Mammary epithelial cell (primary cell): ENCODE measurements at regions not wholly inside any gene's neighbourhood (a gene's known extent, or its start where the extent isn't known, plus 50 kb on each side); places are given as distances from the start of the nearest gene placed in this dataset.

ENCODE experiments used
- EZH2 ChIP-seq: IDR thresholded peaks from 2 replicates; pipeline ENCODE4 v1.6.1; 2012; ENCODE audit warnings: low read length, inconsistent platforms, borderline replicate concordance
- TF ChIP-seq, protein P1 (sequence below), 2 donors: IDR thresholded peaks in 1 of 2; conservative IDR thresholded peaks in 1 of 2; 2 replicates each; pipeline ENCODE4 v1.5.1; 2011 to 2012; ENCODE audit warnings: inconsistent platforms in 2 of 2, low read length in 2 of 2, mild to moderate bottlenecking in 2 of 2, control low read depth in 1 of 2, low read depth in 1 of 2; ENCODE audit not compliant: insufficient read depth in 1 of 2; ENCODE audit errors: extremely low read depth in 1 of 2

DNA sequence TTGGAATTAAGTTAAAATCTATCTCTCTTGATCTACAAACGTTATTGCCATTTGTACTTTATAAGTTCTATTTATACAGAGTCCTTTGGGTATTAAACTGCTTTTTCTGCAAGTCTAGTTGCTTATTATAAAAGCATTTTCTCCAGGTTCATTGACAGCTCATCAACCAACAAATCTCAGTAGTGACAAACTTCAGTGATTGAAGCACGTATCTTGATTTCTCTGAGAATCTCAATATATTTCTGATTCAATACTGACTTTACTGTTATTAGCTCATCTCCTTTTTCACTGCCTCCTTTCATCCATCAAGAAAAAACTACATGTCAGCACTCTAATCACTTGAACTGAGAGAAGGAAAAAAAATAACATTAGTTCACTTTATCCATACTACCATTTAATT lies 630.2 kb downstream of the ARAP2 start:
- TF ChIP-seq, protein P1, sequence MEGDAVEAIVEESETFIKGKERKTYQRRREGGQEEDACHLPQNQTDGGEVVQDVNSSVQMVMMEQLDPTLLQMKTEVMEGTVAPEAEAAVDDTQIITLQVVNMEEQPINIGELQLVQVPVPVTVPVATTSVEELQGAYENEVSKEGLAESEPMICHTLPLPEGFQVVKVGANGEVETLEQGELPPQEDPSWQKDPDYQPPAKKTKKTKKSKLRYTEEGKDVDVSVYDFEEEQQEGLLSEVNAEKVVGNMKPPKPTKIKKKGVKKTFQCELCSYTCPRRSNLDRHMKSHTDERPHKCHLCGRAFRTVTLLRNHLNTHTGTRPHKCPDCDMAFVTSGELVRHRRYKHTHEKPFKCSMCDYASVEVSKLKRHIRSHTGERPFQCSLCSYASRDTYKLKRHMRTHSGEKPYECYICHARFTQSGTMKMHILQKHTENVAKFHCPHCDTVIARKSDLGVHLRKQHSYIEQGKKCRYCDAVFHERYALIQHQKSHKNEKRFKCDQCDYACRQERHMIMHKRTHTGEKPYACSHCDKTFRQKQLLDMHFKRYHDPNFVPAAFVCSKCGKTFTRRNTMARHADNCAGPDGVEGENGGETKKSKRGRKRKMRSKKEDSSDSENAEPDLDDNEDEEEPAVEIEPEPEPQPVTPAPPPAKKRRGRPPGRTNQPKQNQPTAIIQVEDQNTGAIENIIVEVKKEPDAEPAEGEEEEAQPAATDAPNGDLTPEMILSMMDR (conservative IDR thresholded peaks at IDR 0.05 in 1 of 2, IDR thresholded peaks at IDR 0.05 in 1 of 2; ENCODE audit: extremely low read depth in 1 of 2, insufficient read depth in 1 of 2, low read depth in 1 of 2, low read length in 2 of 2), result no peak
- TF ChIP-seq EZH2, result no peak
